ENCODE measurements at regions not wholly inside any gene's neighbourhood (a gene's known extent, or its start where the extent isn't known, plus 50 kb on each side); places are given as distances from the start of the nearest gene placed in this dataset.

DNA sequence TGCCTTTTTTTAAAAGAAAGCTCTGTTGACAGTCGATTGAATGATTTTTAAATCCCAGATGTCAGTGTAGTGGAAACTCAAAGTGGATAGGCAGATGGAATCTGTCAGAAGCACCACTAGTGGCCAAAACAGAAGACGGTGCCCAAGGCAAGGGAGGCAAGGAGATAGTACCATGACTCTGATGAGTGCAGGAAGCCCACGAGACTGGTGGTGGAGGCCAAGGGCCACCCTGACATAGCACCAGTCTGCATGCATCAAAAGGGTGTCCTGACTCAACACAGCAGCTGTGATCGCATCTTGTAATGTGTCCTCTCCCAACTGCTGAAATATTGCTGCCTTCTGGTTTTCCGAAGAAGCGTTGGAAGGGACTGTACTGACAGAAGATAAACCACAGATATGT is 124.1 kb upstream of the PAPPA2 start:
- TF ChIP-seq, protein P1, sequence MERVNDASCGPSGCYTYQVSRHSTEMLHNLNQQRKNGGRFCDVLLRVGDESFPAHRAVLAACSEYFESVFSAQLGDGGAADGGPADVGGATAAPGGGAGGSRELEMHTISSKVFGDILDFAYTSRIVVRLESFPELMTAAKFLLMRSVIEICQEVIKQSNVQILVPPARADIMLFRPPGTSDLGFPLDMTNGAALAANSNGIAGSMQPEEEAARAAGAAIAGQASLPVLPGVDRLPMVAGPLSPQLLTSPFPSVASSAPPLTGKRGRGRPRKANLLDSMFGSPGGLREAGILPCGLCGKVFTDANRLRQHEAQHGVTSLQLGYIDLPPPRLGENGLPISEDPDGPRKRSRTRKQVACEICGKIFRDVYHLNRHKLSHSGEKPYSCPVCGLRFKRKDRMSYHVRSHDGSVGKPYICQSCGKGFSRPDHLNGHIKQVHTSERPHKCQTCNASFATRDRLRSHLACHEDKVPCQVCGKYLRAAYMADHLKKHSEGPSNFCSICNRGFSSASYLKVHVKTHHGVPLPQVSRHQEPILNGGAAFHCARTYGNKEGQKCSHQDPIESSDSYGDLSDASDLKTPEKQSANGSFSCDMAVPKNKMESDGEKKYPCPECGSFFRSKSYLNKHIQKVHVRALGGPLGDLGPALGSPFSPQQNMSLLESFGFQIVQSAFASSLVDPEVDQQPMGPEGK (CRISPR knock-in tag; IDR thresholded peaks at IDR 0.05; ENCODE audit: borderline replicate concordance) = no peak
- TF ChIP-seq, protein P2, sequence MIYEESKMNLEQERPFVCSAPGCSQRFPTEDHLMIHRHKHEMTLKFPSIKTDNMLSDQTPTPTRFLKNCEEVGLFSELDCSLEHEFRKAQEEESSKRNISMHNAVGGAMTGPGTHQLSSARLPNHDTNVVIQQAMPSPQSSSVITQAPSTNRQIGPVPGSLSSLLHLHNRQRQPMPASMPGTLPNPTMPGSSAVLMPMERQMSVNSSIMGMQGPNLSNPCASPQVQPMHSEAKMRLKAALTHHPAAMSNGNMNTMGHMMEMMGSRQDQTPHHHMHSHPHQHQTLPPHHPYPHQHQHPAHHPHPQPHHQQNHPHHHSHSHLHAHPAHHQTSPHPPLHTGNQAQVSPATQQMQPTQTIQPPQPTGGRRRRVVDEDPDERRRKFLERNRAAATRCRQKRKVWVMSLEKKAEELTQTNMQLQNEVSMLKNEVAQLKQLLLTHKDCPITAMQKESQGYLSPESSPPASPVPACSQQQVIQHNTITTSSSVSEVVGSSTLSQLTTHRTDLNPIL (CRISPR knock-in tag; IDR thresholded peaks at IDR 0.05; ENCODE audit: low read depth) = no peak
- TF ChIP-seq TCF4 (CRISPR knock-in tag; IDR thresholded peaks at IDR 0.05; ENCODE audit: borderline replicate concordance) (no peak), RARB (CRISPR knock-in tag; IDR thresholded peaks at IDR 0.05) (no peak), OSR1 (CRISPR knock-in tag; IDR thresholded peaks at IDR 0.05) (no peak), ZFP30 (CRISPR knock-in tag; IDR thresholded peaks at IDR 0.05) (no peak), ZNF8 (CRISPR knock-in tag; IDR thresholded peaks at IDR 0.05) (no peak), CSDC2 (CRISPR knock-in tag; IDR thresholded peaks at IDR 0.05) (no peak), ARNTL (CRISPR knock-in tag; IDR thresholded peaks at IDR 0.05; ENCODE audit: borderline replicate concordance, low read depth) (no peak), TOX (CRISPR knock-in tag; IDR thresholded peaks at IDR 0.05; ENCODE audit: borderline replicate concordance) (no peak), ZNF565 (CRISPR knock-in tag; conservative IDR thresholded peaks at IDR 0.05; ENCODE audit: low read depth) (no peak), ZNF70 (CRISPR knock-in tag; IDR thresholded peaks at IDR 0.05) (no peak)
- TF ChIP-seq, protein P3, sequence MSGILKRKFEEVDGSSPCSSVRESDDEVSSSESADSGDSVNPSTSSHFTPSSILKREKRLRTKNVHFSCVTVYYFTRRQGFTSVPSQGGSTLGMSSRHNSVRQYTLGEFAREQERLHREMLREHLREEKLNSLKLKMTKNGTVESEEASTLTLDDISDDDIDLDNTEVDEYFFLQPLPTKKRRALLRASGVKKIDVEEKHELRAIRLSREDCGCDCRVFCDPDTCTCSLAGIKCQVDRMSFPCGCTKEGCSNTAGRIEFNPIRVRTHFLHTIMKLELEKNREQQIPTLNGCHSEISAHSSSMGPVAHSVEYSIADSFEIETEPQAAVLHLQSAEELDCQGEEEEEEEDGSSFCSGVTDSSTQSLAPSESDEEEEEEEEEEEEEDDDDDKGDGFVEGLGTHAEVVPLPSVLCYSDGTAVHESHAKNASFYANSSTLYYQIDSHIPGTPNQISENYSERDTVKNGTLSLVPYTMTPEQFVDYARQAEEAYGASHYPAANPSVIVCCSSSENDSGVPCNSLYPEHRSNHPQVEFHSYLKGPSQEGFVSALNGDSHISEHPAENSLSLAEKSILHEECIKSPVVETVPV (CRISPR knock-in tag; IDR thresholded peaks at IDR 0.05) = no peak
- TF ChIP-seq, protein P4, sequence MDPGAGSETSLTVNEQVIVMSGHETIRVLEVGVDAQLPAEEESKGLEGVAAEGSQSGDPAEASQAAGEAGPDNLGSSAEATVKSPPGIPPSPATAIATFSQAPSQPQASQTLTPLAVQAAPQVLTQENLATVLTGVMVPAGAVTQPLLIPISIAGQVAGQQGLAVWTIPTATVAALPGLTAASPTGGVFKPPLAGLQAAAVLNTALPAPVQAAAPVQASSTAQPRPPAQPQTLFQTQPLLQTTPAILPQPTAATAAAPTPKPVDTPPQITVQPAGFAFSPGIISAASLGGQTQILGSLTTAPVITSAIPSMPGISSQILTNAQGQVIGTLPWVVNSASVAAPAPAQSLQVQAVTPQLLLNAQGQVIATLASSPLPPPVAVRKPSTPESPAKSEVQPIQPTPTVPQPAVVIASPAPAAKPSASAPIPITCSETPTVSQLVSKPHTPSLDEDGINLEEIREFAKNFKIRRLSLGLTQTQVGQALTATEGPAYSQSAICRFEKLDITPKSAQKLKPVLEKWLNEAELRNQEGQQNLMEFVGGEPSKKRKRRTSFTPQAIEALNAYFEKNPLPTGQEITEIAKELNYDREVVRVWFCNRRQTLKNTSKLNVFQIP (CRISPR knock-in tag; IDR thresholded peaks at IDR 0.05; ENCODE audit: borderline replicate concordance, low read depth) = no peak

Measured in SK-N-SH treated with all-trans-retinoic acid at 6 μM for 48 hours (cell line).